ENCODE measurements at regions not wholly inside any gene's neighbourhood (a gene's known extent, or its start where the extent isn't known, plus 50 kb on each side); places are given as distances from the start of the nearest gene placed in this dataset.

DNA sequence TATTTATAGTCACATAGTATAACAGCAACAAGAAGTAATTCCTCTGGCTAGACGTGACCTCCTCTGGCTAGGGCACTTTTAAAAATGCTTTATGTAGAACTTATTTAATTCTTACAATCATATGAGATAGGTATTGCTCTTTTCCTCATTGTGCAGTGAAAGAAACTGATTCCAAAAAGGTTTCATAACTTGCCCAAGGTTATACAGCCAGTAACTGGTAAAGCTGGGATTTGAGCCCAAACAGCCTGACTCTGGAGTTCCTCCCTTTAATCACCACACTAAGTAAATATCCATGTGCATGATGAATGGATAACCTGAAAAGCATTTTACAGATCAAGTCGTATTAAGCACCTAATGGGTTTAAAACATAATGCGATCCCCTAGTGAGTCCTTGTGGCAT is 214.6 kb downstream of the PRL start:
- ATAC-seq (no peak), DNase-seq (no peak)
- H3K9me3 ChIP-seq = no peaks in the 10 kb centered on the region
- no peak overlapping the region for H3K4me3 ChIP-seq
- H3K36me3 ChIP-seq (ENCODE audit: low read depth) = no peaks in the 10 kb centered on the region
- no peak for TF ChIP-seq CTCF (IDR thresholded peaks at IDR 0.05)
- no peaks in the 10 kb centered on the region for H3K4me1 ChIP-seq (ENCODE audit: low read depth)
- intact Hi-C loops (cut with DNase I, micrococcal nuclease) = no loop called here

DNA sequence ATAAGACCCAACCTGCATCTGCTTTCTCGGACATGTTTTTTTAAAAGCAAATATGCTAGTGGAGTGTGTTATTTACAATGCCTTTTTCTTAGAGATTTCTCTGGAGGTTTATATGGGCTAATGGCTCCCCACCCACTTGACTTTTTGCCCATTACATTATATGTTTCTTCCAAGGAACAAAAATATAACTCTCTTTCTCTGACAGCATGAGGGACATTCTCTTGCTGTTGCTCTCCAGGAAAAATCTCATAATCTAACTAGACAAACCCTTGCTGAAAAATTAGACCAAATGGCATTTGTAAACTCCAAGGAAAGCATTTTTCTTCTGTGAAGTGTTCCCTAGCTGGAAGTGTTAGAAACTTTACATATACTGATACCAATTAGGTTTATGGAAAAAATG is 213.7 kb downstream of the PRL start:
- H3K36me3 ChIP-seq (ENCODE audit: low read depth) = no peaks in the 10 kb centered on the region
- H3K4me3 ChIP-seq = no peak overlapping the region
- ATAC-seq (no peak), DNase-seq (no peak)
- intact Hi-C loops (cut with DNase I, micrococcal nuclease) = no loop called here
- TF ChIP-seq CTCF (IDR thresholded peaks at IDR 0.05) = no peak
- no peaks in the 10 kb centered on the region for H3K9me3 ChIP-seq
- H3K4me1 ChIP-seq (ENCODE audit: low read depth) = no peaks in the 10 kb centered on the region

DNA sequence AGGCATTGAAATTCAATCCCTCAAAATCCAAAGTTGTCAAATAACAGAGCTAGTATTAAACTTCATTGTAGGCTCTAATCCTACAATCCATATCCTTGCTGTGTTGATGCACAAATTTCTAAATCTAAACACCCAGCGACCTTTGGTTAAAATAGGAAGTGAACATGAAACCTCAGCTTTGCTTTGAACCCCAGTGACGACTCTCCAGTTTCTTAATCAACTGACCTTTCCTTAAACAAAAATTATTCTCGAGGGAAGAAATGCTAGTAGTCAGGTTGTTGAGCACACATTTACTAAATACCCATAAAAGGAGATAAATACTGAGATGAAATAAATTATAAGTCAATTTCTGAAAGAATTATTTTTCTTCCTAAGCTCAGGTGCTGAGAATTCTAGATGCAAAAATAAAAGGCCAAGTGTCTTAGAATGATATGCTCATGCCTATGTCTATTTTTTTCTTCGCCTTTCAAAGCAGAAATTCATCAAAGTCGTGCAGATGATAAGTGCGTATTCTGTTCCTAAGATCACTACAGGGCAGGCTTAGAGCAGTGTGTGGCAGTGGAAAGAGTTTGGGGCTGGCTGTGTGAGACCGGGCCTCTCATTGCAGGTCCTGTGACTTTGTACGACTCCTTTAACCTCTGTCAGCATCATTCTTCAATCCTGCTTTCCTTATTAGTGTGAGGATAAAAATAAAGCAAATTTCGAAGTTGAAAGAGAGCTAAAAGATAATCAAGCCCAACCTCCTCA is 208.7 kb downstream of the PRL start:
- Histone ChIP-seq H3K9me3 (no peaks in the 10 kb centered on the region), H3K36me3 (ENCODE audit: low read depth) (no peaks in the 10 kb centered on the region), H3K4me3 (no peak overlapping the region), H3K4me1 (ENCODE audit: low read depth) (no peaks in the 10 kb centered on the region)
- TF ChIP-seq CTCF (IDR thresholded peaks at IDR 0.05) = no peak
- ATAC-seq = no peak
- intact Hi-C loops (cut with DNase I, micrococcal nuclease) = no loop called here
- no peak for DNase-seq

DNA sequence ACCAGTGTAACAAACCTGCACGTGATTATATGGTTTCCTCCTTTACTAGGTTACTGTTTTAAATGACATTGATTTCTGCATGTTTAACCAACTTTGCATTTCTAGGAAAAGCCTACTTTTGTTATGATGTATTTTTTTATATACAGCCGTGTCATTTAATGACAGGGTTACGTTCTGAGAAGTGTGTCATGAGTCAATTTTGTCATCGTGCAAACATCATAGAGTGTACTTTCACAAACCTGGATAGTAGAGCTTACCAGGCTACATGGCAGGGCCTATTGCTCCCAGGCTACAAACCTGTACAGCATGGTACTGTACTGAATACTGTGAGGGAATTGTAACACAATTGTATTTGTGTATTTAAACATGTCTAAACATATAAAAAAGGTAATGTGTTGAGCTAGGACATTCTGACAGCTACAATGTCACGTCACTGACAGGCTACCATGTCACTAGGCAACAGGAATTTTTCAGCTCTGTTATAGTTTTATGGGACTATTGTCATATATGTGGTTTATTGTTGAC is 205.3 kb downstream of the PRL start:
- H3K4me3 ChIP-seq = no peak overlapping the region
- TF ChIP-seq CTCF (IDR thresholded peaks at IDR 0.05) = no peak
- H3K9me3 ChIP-seq = no peaks in the 10 kb centered on the region
- DNase-seq = no peak
- no peaks in the 10 kb centered on the region for H3K36me3 ChIP-seq (ENCODE audit: low read depth)
- intact Hi-C loops (cut with DNase I, micrococcal nuclease) = no loop called here
- no peaks in the 10 kb centered on the region for H3K4me1 ChIP-seq (ENCODE audit: low read depth)
- ATAC-seq = peak; percentile 64

GRCh38 chr6:22095836-22096235 is 201.0 kb downstream of the PRL start:
- ATAC-seq = no peak

More at GRCh38 chr6:22095836-22096235, 201.0 kb downstream of the PRL start:
- Histone ChIP-seq H3K4me3 (no peak overlapping the region), H3K36me3 (ENCODE audit: low read depth) (no peaks in the 10 kb centered on the region), H3K9me3 (no peaks in the 10 kb centered on the region), H3K4me1 (ENCODE audit: low read depth) (no peaks in the 10 kb centered on the region)
- TF ChIP-seq CTCF (IDR thresholded peaks at IDR 0.05) = no peak
- intact Hi-C loops (cut with DNase I, micrococcal nuclease) = no loop called here
- DNase-seq = no peak
